ENCODE measurements at regions not wholly inside any gene's neighbourhood (a gene's known extent, or its start where the extent isn't known, plus 50 kb on each side); places are given as distances from the start of the nearest gene placed in this dataset.

- TF ChIP-seq CTCF (IDR thresholded peaks at IDR 0.05; ENCODE audit: extremely low read depth, missing control alignments) = no peak
- no peak for DNase-seq (ENCODE audit: low spot score)
These were observed 83.0 kb upstream of the PRLR start for GRCh38 chr5:35313291-35313690.

- no peak for DNase-seq (ENCODE audit: low spot score)
- no peak for TF ChIP-seq CTCF (IDR thresholded peaks at IDR 0.05; ENCODE audit: extremely low read depth, missing control alignments)
These were observed 82.0 kb upstream of the PRLR start for GRCh38 chr5:35312267-35312666.

GRCh38 chr5:35309365-35310130, 79.3 kb upstream of the PRLR start:
- no peak for TF ChIP-seq CTCF (IDR thresholded peaks at IDR 0.05; ENCODE audit: extremely low read depth, missing control alignments)
- no peak for DNase-seq (ENCODE audit: low spot score)

GRCh38 chr5:35308421-35308820, 78.1 kb upstream of the PRLR start:
- no peak for TF ChIP-seq CTCF (IDR thresholded peaks at IDR 0.05; ENCODE audit: extremely low read depth, missing control alignments)
- no peak for DNase-seq (ENCODE audit: low spot score)

GRCh38 chr5:35306716-35307365, 76.6 kb upstream of the PRLR start:
- DNase-seq (ENCODE audit: low spot score) = no peak

GRCh38 chr5:35305336-35306020, 75.2 kb upstream of the PRLR start:
- no peak for DNase-seq (ENCODE audit: low spot score)
- TF ChIP-seq CTCF (IDR thresholded peaks at IDR 0.05; ENCODE audit: extremely low read depth, missing control alignments) = no peak

More at GRCh38 chr5:35306716-35307365, 76.6 kb upstream of the PRLR start:
- TF ChIP-seq CTCF (IDR thresholded peaks at IDR 0.05; ENCODE audit: extremely low read depth, missing control alignments) = no peak

GRCh38 chr5:35304291-35304690, 74.0 kb upstream of the PRLR start:
- no peak for TF ChIP-seq CTCF (IDR thresholded peaks at IDR 0.05; ENCODE audit: extremely low read depth, missing control alignments)
- no peak for DNase-seq (ENCODE audit: low spot score)

Data from GM20000 (cell line).